KMS-11 (cell line): ENCODE measurements at regions not wholly inside any gene's neighbourhood (a gene's known extent, or its start where the extent isn't known, plus 50 kb on each side); places are given as distances from the start of the nearest gene placed in this dataset.

Source experiments
- H2AFZ ChIP-seq: fragments of 200-600 bp; sonication (generic); 2 replicates; pipeline ENCODE4 v1.6.1; 2016; ENCODE audit warnings: antibody characterized with exemption, mixed run types, low read depth
- H3K27ac ChIP-seq: fragments of 200-600 bp; sonication (generic); 2 replicates; pipeline ENCODE4 v1.6.1; 2016; ENCODE audit warnings: mild to moderate bottlenecking, mixed run types
- H3K27me3 ChIP-seq: fragments of 200-600 bp; sonication (generic); 2 replicates; pipeline ENCODE4 v1.6.1; 2017; ENCODE audit warnings: mild to moderate bottlenecking, low read depth, mixed run types, moderate library complexity; ENCODE audit not compliant: insufficient read depth
- H3K36me3 ChIP-seq: fragments of 200-600 bp; sonication (generic); 2 replicates; pipeline ENCODE4 v1.6.1; 2017; ENCODE audit warnings: mild to moderate bottlenecking, mixed run types; ENCODE audit not compliant: insufficient read depth
- H3K4me1 ChIP-seq: fragments of 200-600 bp; sonication (generic); 2 replicates; pipeline ENCODE4 v1.6.1; 2016; ENCODE audit warnings: mild to moderate bottlenecking, low read depth, mixed run types; ENCODE audit not compliant: poor library complexity, severe bottlenecking
- H3K4me2 ChIP-seq: fragments of 200-600 bp; sonication (generic); 2 replicates; pipeline ENCODE4 v1.7.0; 2016; ENCODE audit warnings: mild to moderate bottlenecking, mixed run types
- H3K4me3 ChIP-seq: fragments of 200-600 bp; sonication (generic); IDR thresholded peaks from 2 replicates; pipeline ENCODE4 v1.6.1; 2017; ENCODE audit warnings: low read depth, low read length, mixed read lengths; ENCODE audit not compliant: insufficient read depth
- H3K79me2 ChIP-seq: fragments of 200-600 bp; sonication (generic); 2 replicates; pipeline ENCODE4 v1.6.1; 2016; ENCODE audit warnings: low read depth, mixed run types; ENCODE audit not compliant: insufficient read depth
- H3K9ac ChIP-seq: fragments of 200-600 bp; sonication (generic); 2 replicates; pipeline ENCODE4 v1.6.1; 2016; ENCODE audit warnings: mild to moderate bottlenecking, mixed run types
- H4K20me1 ChIP-seq: fragments of 200-600 bp; sonication (generic); 2 replicates; pipeline ENCODE4 v1.6.1; 2016; ENCODE audit warnings: mild to moderate bottlenecking, mixed run types; ENCODE audit not compliant: insufficient read depth
- TF ChIP-seq, protein P1 (sequence below): fragments of 200-600 bp; sonication (generic); conservative IDR thresholded peaks from 2 replicates; pipeline ENCODE4 v1.6.1; 2017; ENCODE audit warnings: low read depth, mild to moderate bottlenecking, antibody characterized with exemption, low read length, moderate library complexity, mixed read lengths

DNA sequence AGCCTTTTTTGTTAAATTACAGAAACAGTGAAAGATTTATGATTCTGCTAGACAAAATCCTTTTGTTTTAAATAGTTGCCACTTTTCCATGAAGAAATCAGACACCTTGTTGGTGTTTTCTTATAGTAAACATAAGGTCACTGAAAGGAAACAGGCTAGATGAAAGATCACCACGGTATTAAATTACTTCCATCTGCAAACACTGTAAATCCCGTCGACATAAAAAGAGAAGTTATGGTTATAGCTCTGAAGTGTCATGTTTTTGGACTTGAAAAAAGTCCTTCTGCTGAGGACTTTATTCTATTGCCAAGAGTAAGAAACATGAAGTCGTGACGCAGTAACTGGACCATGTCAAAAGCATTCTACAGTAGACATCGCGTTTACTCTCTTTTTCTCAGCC, 567.6 kb upstream of the SLIT2 start:
- no peaks in the 10 kb centered on the region for H3K4me1 ChIP-seq
- no peak overlapping the region for H2AFZ ChIP-seq
- no peak overlapping the region for H3K27ac ChIP-seq
- no peaks in the 10 kb centered on the region for H3K36me3 ChIP-seq
- TF ChIP-seq, protein P1, sequence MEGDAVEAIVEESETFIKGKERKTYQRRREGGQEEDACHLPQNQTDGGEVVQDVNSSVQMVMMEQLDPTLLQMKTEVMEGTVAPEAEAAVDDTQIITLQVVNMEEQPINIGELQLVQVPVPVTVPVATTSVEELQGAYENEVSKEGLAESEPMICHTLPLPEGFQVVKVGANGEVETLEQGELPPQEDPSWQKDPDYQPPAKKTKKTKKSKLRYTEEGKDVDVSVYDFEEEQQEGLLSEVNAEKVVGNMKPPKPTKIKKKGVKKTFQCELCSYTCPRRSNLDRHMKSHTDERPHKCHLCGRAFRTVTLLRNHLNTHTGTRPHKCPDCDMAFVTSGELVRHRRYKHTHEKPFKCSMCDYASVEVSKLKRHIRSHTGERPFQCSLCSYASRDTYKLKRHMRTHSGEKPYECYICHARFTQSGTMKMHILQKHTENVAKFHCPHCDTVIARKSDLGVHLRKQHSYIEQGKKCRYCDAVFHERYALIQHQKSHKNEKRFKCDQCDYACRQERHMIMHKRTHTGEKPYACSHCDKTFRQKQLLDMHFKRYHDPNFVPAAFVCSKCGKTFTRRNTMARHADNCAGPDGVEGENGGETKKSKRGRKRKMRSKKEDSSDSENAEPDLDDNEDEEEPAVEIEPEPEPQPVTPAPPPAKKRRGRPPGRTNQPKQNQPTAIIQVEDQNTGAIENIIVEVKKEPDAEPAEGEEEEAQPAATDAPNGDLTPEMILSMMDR = no peak
- H3K9ac ChIP-seq = no peak overlapping the region
- no peak overlapping the region for H3K4me3 ChIP-seq
- no peak overlapping the region for H3K4me2 ChIP-seq
- H3K79me2 ChIP-seq = no peaks in the 10 kb centered on the region
- H3K27me3 ChIP-seq = no peaks in the 10 kb centered on the region
- H4K20me1 ChIP-seq = no peaks in the 10 kb centered on the region

DNA sequence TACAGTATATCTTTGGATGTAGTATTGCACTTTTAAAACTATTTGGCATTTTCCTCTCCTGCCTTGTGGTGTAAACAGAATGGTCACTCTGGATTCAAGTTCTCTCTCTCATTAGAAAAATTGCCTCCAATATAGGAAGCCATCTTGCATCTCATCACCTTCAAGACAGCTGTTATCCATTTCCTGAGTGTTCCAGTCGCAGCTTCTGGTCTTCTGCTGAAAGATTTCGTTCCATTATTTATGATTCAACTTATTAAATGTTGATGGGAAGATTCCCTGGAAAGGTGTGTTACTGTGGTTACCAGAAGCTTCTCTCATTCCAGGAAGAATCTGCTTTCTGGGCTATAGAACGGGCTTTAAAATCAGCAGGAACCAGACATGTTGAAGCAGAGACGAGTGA, 568.3 kb upstream of the SLIT2 start:
- no peaks in the 10 kb centered on the region for H3K27me3 ChIP-seq
- no peaks in the 10 kb centered on the region for H3K4me1 ChIP-seq
- no peak overlapping the region for H3K9ac ChIP-seq
- H3K4me3 ChIP-seq = no peak overlapping the region
- H4K20me1 ChIP-seq = no peaks in the 10 kb centered on the region
- H3K4me2 ChIP-seq = no peak overlapping the region
- no peak overlapping the region for H2AFZ ChIP-seq
- no peaks in the 10 kb centered on the region for H3K79me2 ChIP-seq
- no peak overlapping the region for H3K27ac ChIP-seq
- TF ChIP-seq, protein P1 = no peak
- H3K36me3 ChIP-seq = no peaks in the 10 kb centered on the region

DNA sequence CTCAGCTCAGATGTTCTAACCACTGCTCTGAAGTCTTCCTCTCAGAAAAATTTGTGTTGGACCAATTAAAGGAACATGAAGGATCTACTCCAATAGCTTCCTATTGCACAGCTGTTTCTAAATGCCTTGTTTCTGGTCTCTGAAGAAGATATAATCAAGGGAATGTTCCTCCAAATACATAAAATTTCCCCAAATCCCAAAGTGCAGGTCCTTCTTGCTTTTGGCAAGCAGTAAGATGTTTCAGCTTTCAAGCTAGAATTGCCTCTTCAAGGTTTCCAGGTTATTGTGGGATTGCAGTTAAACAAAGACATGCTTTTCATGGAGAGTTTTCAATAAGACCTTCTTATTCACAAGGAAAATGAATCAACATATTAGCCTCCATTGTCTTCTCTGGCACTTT, 574.5 kb upstream of the SLIT2 start:
- H3K36me3 ChIP-seq = no peaks in the 10 kb centered on the region
- no peak overlapping the region for H3K27ac ChIP-seq
- TF ChIP-seq, protein P1 = no peak
- H3K27me3 ChIP-seq = no peaks in the 10 kb centered on the region
- H3K4me3 ChIP-seq = no peak overlapping the region
- H3K4me1 ChIP-seq = no peaks in the 10 kb centered on the region
- no peak overlapping the region for H3K4me2 ChIP-seq
- H3K79me2 ChIP-seq = no peaks in the 10 kb centered on the region
- H2AFZ ChIP-seq = no peak overlapping the region
- no peaks in the 10 kb centered on the region for H4K20me1 ChIP-seq
- H3K9ac ChIP-seq = no peak overlapping the region

DNA sequence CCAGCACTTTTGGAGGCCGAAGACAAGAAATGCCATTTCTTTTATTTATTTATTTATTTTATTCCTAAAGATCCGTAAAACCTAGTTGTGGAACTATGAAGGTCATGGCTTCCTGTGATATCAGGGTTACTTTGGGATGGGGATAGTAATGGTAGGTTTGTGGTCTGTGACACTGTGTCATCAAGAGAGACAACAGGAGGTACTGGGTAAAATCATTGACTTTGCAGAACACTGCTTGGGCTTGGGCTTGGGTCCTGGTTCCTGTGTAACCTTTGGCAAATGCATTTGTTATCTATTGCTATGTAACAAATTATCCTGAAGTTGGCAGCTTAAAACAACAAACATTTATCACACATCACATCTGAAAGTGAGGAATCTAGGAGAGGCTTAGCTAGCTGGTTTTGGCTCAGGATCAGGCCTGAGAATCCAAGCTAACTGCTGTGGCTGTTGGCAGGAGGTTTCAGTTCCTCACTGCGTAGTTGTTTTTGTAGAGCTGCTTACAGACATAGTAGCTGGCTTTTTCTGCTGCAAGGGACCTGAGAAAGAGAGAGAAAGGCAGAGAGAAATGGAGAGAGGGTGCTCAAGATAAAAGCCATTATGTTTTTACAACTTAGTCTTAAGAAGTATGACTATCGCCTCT, 576.4 kb upstream of the SLIT2 start:
- Histone ChIP-seq H2AFZ (no peak overlapping the region), H3K79me2 (no peaks in the 10 kb centered on the region), H3K4me3 (no peak overlapping the region), H3K27me3 (no peaks in the 10 kb centered on the region), H3K27ac (no peak overlapping the region), H3K36me3 (no peaks in the 10 kb centered on the region), H3K4me2 (no peak overlapping the region), H4K20me1 (no peaks in the 10 kb centered on the region), H3K9ac (no peak overlapping the region), H3K4me1 (no peaks in the 10 kb centered on the region)
- TF ChIP-seq, protein P1 = no peak
